ENCODE measurements at regions not wholly inside any gene's neighbourhood (a gene's known extent, or its start where the extent isn't known, plus 50 kb on each side); places are given as distances from the start of the nearest gene placed in this dataset.

GRCh38 chr3:30288830-30289229, 317.6 kb upstream of the TGFBR2 start:
- Histone ChIP-seq H4K5ac (ENCODE audit: low read depth, low read length) (no peak overlapping the region), H3K27ac (ENCODE audit: insufficient read depth, low read length) (no peak overlapping the region), H2AK5ac (ENCODE audit: low read depth, low read length) (no peak overlapping the region), H4K8ac (ENCODE audit: low read depth in 2 of 2, low read length in 2 of 2) (no peak overlapping the region), H3K56ac (ENCODE audit: extremely low read depth, insufficient read depth, low read length) (no peak overlapping the region), H2AK9ac (replicated peaks; ENCODE audit: low read depth, low read length, poor library complexity) (no peak overlapping the region), H3K4me2 (ENCODE audit: low read depth, low read length) (no peak overlapping the region), H3K27me3 (ENCODE audit: control insufficient read depth, insufficient read depth, low read length) (no peaks in the 10 kb centered on the region), H4K20me1 (ENCODE audit: insufficient read depth, low read length) (no peaks in the 10 kb centered on the region), H3K4me1 (ENCODE audit: control insufficient read depth, insufficient read depth, low read length) (peaks cover 8% of the 10 kb centered on the region), H2BK15ac (ENCODE audit: low read depth, low read length) (no peak overlapping the region), H2BK20ac (ENCODE audit: low read depth, low read length) (no peak overlapping the region), H2BK120ac (ENCODE audit: low read depth, low read length) (no peak overlapping the region), H2BK5ac (ENCODE audit: low read depth, low read length, poor library complexity, severe bottlenecking) (no peak overlapping the region), H3K9me3 (ENCODE audit: control insufficient read depth, insufficient read depth, low read length) (no peaks in the 10 kb centered on the region), H3K4me3 (ENCODE audit: insufficient read depth, low read depth, low read length) (no peak overlapping the region), H3K14ac (replicated peaks; ENCODE audit: low read depth, low read length) (no peak overlapping the region), H3K79me1 (ENCODE audit: low read depth in 1 of 2, low read length in 2 of 2) (no peaks in the 10 kb centered on the region), H4K91ac (ENCODE audit: insufficient read depth, low read depth, low read length) (no peak overlapping the region), H3K23ac (ENCODE audit: low read depth, low read length) (no peak overlapping the region), H2AFZ (replicated peaks; ENCODE audit: low read length, poor library complexity) (no peak overlapping the region), H3K4ac (ENCODE audit: low read depth, low read length) (no peak overlapping the region), H3K36me3 (ENCODE audit: control insufficient read depth, insufficient read depth, low read length) (no peaks in the 10 kb centered on the region), H3K18ac (ENCODE audit: low read depth, low read length) (no peak overlapping the region), H3K9me1 (ENCODE audit: insufficient read depth, low read length) (0 out of 2 replicates have a peak, but pooled peaks cover 3% of the 10 kb centered on the region), H3K9ac (ENCODE audit: low read depth, low read length) (no peak overlapping the region)
- intact Hi-C loops (cut with micrococcal nuclease) (loop anchor here (5.0 kb wide), 2 partner anchors 128 to 318 kb away; partner anchors contain the start of gene TGFBR2), dilution Hi-C loops (cut with HindIII; ENCODE audit: low sequenced_read_pairs, unreplicated experiment) (no loop called here), in situ Hi-C loops (cut with MboI; ENCODE audit: low sequenced_read_pairs) (no loop called here)
- ATAC-seq (ENCODE audit: low read depth), result no peak
- BruUV-seq (replicated peaks), result no TSS peak
- ChIA-PET CTCF (no interaction called here), POLR2A (ENCODE audit: unreplicated experiment) (no interaction called here)
- DNase-seq, result no peak
- TF ChIP-seq POLR2A (IDR thresholded peaks at IDR 0.05; ENCODE audit: low read depth, low read length) (no peak), ELK1 (IDR thresholded peaks at IDR 0.05; ENCODE audit: borderline replicate concordance, low read depth, low read length) (no peak), CEBPB (IDR thresholded peaks at IDR 0.05; ENCODE audit: low read depth, low read length) (no peak), FOS (IDR thresholded peaks at IDR 0.05; ENCODE audit: low read depth, low read length) (no peak), RAD21 (IDR thresholded peaks at IDR 0.05; ENCODE audit: low read length) (no peak), SMC3 (IDR thresholded peaks at IDR 0.05; ENCODE audit: low read depth, low read length) (no peak), RCOR1 (IDR thresholded peaks at IDR 0.05; ENCODE audit: insufficient replicate concordance, low read length) (no peak), RFX5 (IDR thresholded peaks at IDR 0.05; ENCODE audit: low read depth, low read length) (no peak)

Measured in IMR-90 (cell line).